Testis (tissue), 2 donors: ENCODE measurements at regions not wholly inside any gene's neighbourhood (a gene's known extent, or its start where the extent isn't known, plus 50 kb on each side); places are given as distances from the start of the nearest gene placed in this dataset.

Source experiments
- DNase-seq: peaks from one replicate; pipeline ENCODE4 v3.0.0-alpha.2; 2019
- H3K27ac ChIP-seq, 2 donors: fragments of 200-600 bp; sonication (generic); one replicate each; pipeline ENCODE4 v1.5.1; 2019
- H3K27me3 ChIP-seq: fragments of 200-600 bp; sonication (generic); one replicate; pipeline ENCODE4 v1.5.1; 2019
- H3K36me3 ChIP-seq: fragments of 200-600 bp; sonication (generic); one replicate; pipeline ENCODE4 v1.5.1; 2017; ENCODE audit warnings: low read depth; ENCODE audit errors: missing control alignments
- H3K4me1 ChIP-seq: fragments of 200-600 bp; sonication (generic); one replicate; pipeline ENCODE4 v1.5.1; 2019
- H3K4me3 ChIP-seq, 2 donors: fragments of 200-600 bp; sonication (generic); one replicate each; pipeline ENCODE4 v1.5.1; 2017 to 2019
- H3K9me3 ChIP-seq: fragments of 200-600 bp; sonication (generic); one replicate; pipeline ENCODE4 v1.5.1; 2017
- POLR2A ChIP-seq: fragments of 450-650 bp; IDR thresholded peaks from one replicate; pipeline ENCODE4 v1.6.1; 2017; ENCODE audit warnings: antibody characterized with exemption, mild to moderate bottlenecking, moderate library complexity
- WGBS, 2 donors: methylation state at CpG; one replicate each; pipeline ENCODE4 v1.1.5; 2018; 5-methylcytosine and 5-hydroxymethylcytosine counted together
- intact Hi-C: fragments of 100-400 bp; cut with DNase I; formaldehyde crosslinking; loops from one replicate; pipeline ENCODE4 v1.15.1; 2023; ENCODE audit warnings: low total_unique reads
- TF ChIP-seq, protein P1 (sequence below), 3 experiments: fragments of 450-650 bp in 2 of 3; fragments of 200-600 bp in 1 of 3; sonication (generic) in 1 of 3; IDR thresholded peaks; one replicate each; pipeline ENCODE4 v1.5.1; 2016 to 2019; ENCODE audit warnings: antibody characterized with exemption in 3 of 3, mild to moderate bottlenecking in 2 of 3, moderate library complexity in 1 of 3

DNA sequence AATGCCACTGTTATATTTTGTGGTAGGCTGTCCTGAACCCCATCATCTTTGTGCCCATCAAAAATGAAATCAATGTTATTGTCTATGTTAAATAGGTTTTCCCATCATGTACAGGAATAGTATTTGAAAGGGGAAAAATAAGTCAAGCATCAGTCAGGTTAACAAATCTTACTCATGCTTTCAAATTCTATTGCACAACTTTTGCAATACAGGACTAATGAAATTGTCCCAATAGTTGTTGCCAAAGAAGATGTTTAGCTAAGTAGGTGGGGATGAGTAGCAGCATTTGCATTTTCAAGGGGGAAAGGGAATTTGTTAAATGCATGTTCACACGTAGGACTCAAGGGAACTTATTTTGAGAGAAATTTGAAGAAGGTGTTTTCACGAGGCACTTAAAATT is 962.1 kb downstream of the JRKL start:
- Histone ChIP-seq H3K36me3 (no peaks in the 10 kb centered on the region), H3K4me3 (no peak overlapping the region), H3K4me1 (no peaks in the 10 kb centered on the region), H3K9me3 (no peaks in the 10 kb centered on the region), H3K27me3 (no peaks in the 10 kb centered on the region), H3K27ac (no peak overlapping the region)
- WGBS, 2 donors, result 72 to 76% methylated on average over 2 of the region's 2 CpGs
- no peak for DNase-seq
- intact Hi-C loops, result no loop called here
- TF ChIP-seq POLR2A, result no peak
- TF ChIP-seq, protein P1, sequence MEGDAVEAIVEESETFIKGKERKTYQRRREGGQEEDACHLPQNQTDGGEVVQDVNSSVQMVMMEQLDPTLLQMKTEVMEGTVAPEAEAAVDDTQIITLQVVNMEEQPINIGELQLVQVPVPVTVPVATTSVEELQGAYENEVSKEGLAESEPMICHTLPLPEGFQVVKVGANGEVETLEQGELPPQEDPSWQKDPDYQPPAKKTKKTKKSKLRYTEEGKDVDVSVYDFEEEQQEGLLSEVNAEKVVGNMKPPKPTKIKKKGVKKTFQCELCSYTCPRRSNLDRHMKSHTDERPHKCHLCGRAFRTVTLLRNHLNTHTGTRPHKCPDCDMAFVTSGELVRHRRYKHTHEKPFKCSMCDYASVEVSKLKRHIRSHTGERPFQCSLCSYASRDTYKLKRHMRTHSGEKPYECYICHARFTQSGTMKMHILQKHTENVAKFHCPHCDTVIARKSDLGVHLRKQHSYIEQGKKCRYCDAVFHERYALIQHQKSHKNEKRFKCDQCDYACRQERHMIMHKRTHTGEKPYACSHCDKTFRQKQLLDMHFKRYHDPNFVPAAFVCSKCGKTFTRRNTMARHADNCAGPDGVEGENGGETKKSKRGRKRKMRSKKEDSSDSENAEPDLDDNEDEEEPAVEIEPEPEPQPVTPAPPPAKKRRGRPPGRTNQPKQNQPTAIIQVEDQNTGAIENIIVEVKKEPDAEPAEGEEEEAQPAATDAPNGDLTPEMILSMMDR (IDR thresholded peaks at IDR 0.05), result no peak

DNA sequence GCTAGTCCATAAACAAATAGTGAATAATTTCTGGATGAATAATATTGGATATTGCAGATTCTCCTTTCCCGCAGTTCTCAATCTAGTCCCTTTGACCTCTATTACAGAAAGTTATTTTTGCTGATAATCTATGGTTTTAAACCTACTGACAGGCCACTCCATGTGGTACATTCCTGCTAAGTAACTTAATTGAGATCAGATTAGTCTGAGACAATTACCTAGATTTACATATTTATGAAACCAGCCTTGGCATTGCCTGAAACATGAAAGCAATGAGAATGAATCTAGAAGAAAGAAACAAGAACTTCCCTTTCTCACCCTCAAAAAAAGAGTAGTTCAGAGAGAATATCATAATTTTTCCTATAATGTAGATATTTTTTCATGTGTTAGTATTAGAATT is 964.2 kb downstream of the JRKL start:
- 75 to 80% methylated on average over 1 of the region's 1 CpG for WGBS, 2 donors

DNA sequence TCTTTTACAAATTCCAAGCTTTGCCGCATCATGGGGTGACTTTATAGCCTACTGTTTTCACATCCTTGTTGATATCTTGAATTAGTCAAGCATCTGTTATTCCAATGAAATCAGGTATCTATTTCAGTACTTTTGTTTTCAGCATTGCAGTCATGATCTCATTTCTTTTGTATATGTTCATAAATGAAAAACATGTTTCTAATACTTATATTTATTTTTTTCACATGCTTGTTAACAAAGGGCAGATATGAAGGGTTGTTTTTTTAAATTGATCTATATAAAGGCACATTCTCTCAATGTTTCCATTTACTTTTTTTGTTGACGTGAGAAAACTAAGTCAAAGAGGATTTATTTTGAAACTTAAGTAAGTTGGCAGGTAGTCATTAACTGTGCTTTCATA is 964.8 kb downstream of the JRKL start:
- Histone ChIP-seq H3K9me3 (no peaks in the 10 kb centered on the region), H3K4me1 (no peaks in the 10 kb centered on the region), H3K36me3 (no peaks in the 10 kb centered on the region), H3K4me3 (no peak overlapping the region), H3K27ac (no peak overlapping the region), H3K27me3 (no peaks in the 10 kb centered on the region)
- intact Hi-C loops, result no loop called here
- TF ChIP-seq, protein P1 (IDR thresholded peaks at IDR 0.05), result no peak
- no peak for TF ChIP-seq POLR2A
- 85 to 87% methylated on average over 2 of the region's 2 CpGs for WGBS, 2 donors
- no peak for DNase-seq

More for the DNA sequence above, 964.2 kb downstream of the JRKL start:
- no peaks in the 10 kb centered on the region for H3K4me1 ChIP-seq
- H3K36me3 ChIP-seq, result no peaks in the 10 kb centered on the region
- H3K4me3 ChIP-seq, result no peak overlapping the region
- H3K27me3 ChIP-seq, result no peaks in the 10 kb centered on the region
- H3K9me3 ChIP-seq, result no peaks in the 10 kb centered on the region
- TF ChIP-seq, protein P1 (IDR thresholded peaks at IDR 0.05), result no peak
- TF ChIP-seq POLR2A, result no peak
- H3K27ac ChIP-seq, result no peak overlapping the region
- intact Hi-C loops, result no loop called here
- no peak for DNase-seq

DNA sequence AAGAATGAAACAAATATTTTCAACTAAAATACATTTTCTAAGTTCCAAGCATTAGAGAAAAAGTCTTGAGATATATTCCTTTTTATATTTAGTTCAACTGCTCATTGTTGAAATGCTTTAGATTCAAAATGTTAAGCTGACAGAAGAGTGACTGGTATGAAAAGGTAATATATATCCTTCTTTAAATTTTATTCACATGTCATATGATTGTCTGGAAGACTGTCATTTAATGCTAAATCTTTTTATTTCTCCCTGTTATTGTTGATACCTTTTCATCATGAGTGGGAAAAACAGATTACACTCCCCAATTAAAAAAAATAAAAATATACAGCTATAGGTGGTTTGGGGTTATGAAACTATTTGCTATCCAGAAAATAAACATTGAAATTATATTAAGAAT is 965.4 kb downstream of the JRKL start:
- Histone ChIP-seq H3K36me3 (no peaks in the 10 kb centered on the region), H3K27me3 (no peaks in the 10 kb centered on the region)
- TF ChIP-seq POLR2A, result no peak
- TF ChIP-seq, protein P1 (IDR thresholded peaks at IDR 0.05), result no peak

DNA sequence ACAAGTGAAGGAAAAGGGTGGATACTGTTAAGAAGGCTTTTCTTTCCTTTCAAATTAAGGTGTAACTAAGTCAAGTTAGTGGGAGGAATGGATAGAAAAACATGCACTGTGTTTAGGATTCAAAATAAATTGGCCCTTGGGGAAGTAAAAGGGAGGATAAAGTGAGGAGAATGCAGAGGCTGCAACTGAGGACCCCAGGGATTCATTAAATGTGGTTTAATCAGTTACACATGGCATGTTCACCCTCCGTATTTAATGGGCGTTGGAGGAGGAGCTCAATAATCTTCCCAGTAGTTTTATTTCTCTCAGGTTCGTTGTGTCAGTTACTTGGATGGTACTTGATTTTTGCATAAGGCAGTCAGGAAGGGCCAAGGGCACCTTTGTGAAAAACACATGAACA is 966.3 kb downstream of the JRKL start:
- H3K27ac ChIP-seq, result no peak overlapping the region
- no peak for DNase-seq
- no peak overlapping the region for H3K4me3 ChIP-seq
- no peaks in the 10 kb centered on the region for H3K9me3 ChIP-seq
- WGBS, 2 donors, result 23 to 44% methylated on average over 3 of the region's 3 CpGs
- TF ChIP-seq, protein P1 (IDR thresholded peaks at IDR 0.05), result no peak
- intact Hi-C loops, result no loop called here
- H3K36me3 ChIP-seq, result no peaks in the 10 kb centered on the region
- H3K4me1 ChIP-seq, result no peaks in the 10 kb centered on the region
- H3K27me3 ChIP-seq, result no peaks in the 10 kb centered on the region

More for the DNA sequence above, 965.4 kb downstream of the JRKL start:
- Histone ChIP-seq H3K9me3 (no peaks in the 10 kb centered on the region), H3K4me1 (no peaks in the 10 kb centered on the region), H3K4me3 (no peak overlapping the region), H3K27ac (no peak overlapping the region)
- no peak for DNase-seq
- intact Hi-C loops, result no loop called here
